ENCODE measurements at regions not wholly inside any gene's neighbourhood (a gene's known extent, or its start where the extent isn't known, plus 50 kb on each side); places are given as distances from the start of the nearest gene placed in this dataset.

- Histone ChIP-seq H3F3A (ENCODE audit: low read depth) (peaks cover 3% of the 10 kb centered on the region; the same call in 1 of the 2 replicates), H3K9me2 (replicated peaks; ENCODE audit: low read depth, low read length) (no peaks in the 10 kb centered on the region), H3K4me1 (ENCODE audit: insufficient read depth, low read length, poor library complexity, severe bottlenecking) (peaks cover 21% of the 10 kb centered on the region), H3K4me2 (ENCODE audit: low read depth, low read length, poor library complexity, severe bottlenecking) (no peak overlapping the region), H2AFZ (ENCODE audit: low read length) (no peak overlapping the region), H3K9me3 (ENCODE audit: insufficient read depth, low read depth, low read length) (no peaks in the 10 kb centered on the region), H3K79me2 (ENCODE audit: insufficient read depth, low read length) (no peaks in the 10 kb centered on the region), H3K36me3 (ENCODE audit: insufficient read depth, low read length) (no peaks in the 10 kb centered on the region), H3K27me3 (ENCODE audit: insufficient read depth, low read length, poor library complexity, severe bottlenecking) (no peaks in the 10 kb centered on the region), H3K9ac (ENCODE audit: low read depth, low read length, poor library complexity, severe bottlenecking) (no peak overlapping the region), H4K20me1 (ENCODE audit: insufficient read depth, low read length, poor library complexity, severe bottlenecking) (no peaks in the 10 kb centered on the region), H3K4me3 (ENCODE audit: low read length, poor library complexity, severe bottlenecking) (no peak overlapping the region)
- TF ChIP-seq, protein P1, sequence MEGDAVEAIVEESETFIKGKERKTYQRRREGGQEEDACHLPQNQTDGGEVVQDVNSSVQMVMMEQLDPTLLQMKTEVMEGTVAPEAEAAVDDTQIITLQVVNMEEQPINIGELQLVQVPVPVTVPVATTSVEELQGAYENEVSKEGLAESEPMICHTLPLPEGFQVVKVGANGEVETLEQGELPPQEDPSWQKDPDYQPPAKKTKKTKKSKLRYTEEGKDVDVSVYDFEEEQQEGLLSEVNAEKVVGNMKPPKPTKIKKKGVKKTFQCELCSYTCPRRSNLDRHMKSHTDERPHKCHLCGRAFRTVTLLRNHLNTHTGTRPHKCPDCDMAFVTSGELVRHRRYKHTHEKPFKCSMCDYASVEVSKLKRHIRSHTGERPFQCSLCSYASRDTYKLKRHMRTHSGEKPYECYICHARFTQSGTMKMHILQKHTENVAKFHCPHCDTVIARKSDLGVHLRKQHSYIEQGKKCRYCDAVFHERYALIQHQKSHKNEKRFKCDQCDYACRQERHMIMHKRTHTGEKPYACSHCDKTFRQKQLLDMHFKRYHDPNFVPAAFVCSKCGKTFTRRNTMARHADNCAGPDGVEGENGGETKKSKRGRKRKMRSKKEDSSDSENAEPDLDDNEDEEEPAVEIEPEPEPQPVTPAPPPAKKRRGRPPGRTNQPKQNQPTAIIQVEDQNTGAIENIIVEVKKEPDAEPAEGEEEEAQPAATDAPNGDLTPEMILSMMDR (conservative IDR thresholded peaks at IDR 0.05; ENCODE audit: low read length): no peak
- no peak for TF ChIP-seq EZH2phosphoT487 (IDR thresholded peaks at IDR 0.05; ENCODE audit: borderline replicate concordance)
These were observed 106.8 kb downstream of the HNRNPLL start for GRCh38 chr2:38495880-38496279.

- H3K79me2 ChIP-seq (ENCODE audit: insufficient read depth, low read length): no peaks in the 10 kb centered on the region
- H3K36me3 ChIP-seq (ENCODE audit: insufficient read depth, low read length): no peaks in the 10 kb centered on the region
- H3K4me2 ChIP-seq (ENCODE audit: low read depth, low read length, poor library complexity, severe bottlenecking): no peak overlapping the region
- H3K9me3 ChIP-seq (ENCODE audit: insufficient read depth, low read depth, low read length): no peaks in the 10 kb centered on the region
- H3K4me3 ChIP-seq (ENCODE audit: low read length, poor library complexity, severe bottlenecking): no peak overlapping the region
- H3K4me1 ChIP-seq (ENCODE audit: insufficient read depth, low read length, poor library complexity, severe bottlenecking): peaks cover 20% of the 10 kb centered on the region
- no peak overlapping the region for H2AFZ ChIP-seq (ENCODE audit: low read length)
- H3K27me3 ChIP-seq (ENCODE audit: insufficient read depth, low read length, poor library complexity, severe bottlenecking): no peaks in the 10 kb centered on the region
- no peaks in the 10 kb centered on the region for H3K9me2 ChIP-seq (replicated peaks; ENCODE audit: low read depth, low read length)
- no peak overlapping the region for H3K9ac ChIP-seq (ENCODE audit: low read depth, low read length, poor library complexity, severe bottlenecking)
- H3F3A ChIP-seq (ENCODE audit: low read depth): peaks cover 3% of the 10 kb centered on the region; the same call in 1 of the 2 replicates
- no peaks in the 10 kb centered on the region for H4K20me1 ChIP-seq (ENCODE audit: insufficient read depth, low read length, poor library complexity, severe bottlenecking)
- no peak for TF ChIP-seq EZH2phosphoT487 (IDR thresholded peaks at IDR 0.05; ENCODE audit: borderline replicate concordance)
- TF ChIP-seq, protein P1 (conservative IDR thresholded peaks at IDR 0.05; ENCODE audit: low read length): no peak
These were observed 108.3 kb downstream of the HNRNPLL start for GRCh38 chr2:38494394-38494793.

DNA sequence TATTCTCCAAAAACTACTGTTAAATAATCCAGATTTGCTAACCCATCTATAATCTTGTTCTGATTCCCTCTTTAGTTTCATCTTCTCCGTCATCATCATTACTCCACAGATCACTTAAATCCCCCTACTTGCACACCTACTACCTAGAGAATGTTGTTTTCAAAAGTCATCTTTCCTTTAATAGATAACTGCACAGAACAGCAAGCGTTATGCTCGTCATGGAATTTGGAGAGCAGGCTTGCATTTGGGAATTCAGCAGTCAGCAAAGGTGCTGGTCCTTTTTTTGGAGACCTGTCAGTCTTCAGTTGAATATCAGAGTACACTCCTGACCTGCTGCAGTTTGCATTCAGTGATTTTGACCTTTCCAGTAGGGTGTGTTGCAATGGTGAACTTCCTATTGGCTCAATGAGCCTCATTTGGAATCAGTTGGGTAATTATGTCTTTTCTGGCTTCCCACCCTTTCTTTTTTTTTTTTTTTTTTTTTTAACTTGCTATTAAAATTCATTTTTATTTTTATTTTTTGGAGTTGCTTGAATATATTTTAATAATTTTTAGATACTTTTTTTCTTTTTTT, 110.6 kb downstream of the HNRNPLL start:
- Histone ChIP-seq H3K4me3 (ENCODE audit: low read length, poor library complexity, severe bottlenecking) (no peak overlapping the region), H3K79me2 (ENCODE audit: insufficient read depth, low read length) (no peaks in the 10 kb centered on the region), H4K20me1 (ENCODE audit: insufficient read depth, low read length, poor library complexity, severe bottlenecking) (no peaks in the 10 kb centered on the region), H3F3A (ENCODE audit: low read depth) (no peaks in the 10 kb centered on the region), H3K9ac (ENCODE audit: low read depth, low read length, poor library complexity, severe bottlenecking) (no peak overlapping the region), H3K9me2 (replicated peaks; ENCODE audit: low read depth, low read length) (no peaks in the 10 kb centered on the region), H3K4me1 (ENCODE audit: insufficient read depth, low read length, poor library complexity, severe bottlenecking) (peaks cover under 1% of the 10 kb centered on the region), H3K27me3 (ENCODE audit: insufficient read depth, low read length, poor library complexity, severe bottlenecking) (no peaks in the 10 kb centered on the region), H3K4me2 (ENCODE audit: low read depth, low read length, poor library complexity, severe bottlenecking) (no peak overlapping the region), H3K36me3 (ENCODE audit: insufficient read depth, low read length) (no peaks in the 10 kb centered on the region), H2AFZ (ENCODE audit: low read length) (no peak overlapping the region), H3K9me3 (ENCODE audit: insufficient read depth, low read depth, low read length) (no peaks in the 10 kb centered on the region)
- TF ChIP-seq, protein P1 (conservative IDR thresholded peaks at IDR 0.05; ENCODE audit: low read length): no peak
- TF ChIP-seq EZH2phosphoT487 (IDR thresholded peaks at IDR 0.05; ENCODE audit: borderline replicate concordance): no peak
